ENCODE measurements at regions not wholly inside any gene's neighbourhood (a gene's known extent, or its start where the extent isn't known, plus 50 kb on each side); places are given as distances from the start of the nearest gene placed in this dataset.
"Not testable (repeated sequence)": the region's sequence is repeated elsewhere in the genome, so short reads cannot be mapped to it uniquely, and the experiment has no call there.

DNA sequence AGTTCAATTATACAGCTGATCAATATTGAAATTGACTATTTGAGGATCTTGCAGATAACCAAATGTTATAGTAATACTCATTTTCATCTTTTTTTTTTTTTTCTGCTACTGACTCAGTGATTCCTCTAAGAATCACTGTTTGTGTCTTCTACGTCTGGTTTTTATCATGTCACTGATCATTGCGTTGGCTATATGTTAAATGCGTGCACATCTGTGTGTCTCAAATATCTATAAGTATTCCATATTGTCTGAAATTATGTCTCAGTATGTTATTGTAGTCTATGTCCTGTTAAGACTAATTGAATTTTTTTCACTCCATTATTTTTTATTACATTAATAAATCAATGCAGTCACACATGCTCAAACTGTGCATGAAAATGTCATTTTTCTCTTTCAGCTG is 200.5 kb downstream of the PCDH20 start:
- no peak for DNase-seq

DNA sequence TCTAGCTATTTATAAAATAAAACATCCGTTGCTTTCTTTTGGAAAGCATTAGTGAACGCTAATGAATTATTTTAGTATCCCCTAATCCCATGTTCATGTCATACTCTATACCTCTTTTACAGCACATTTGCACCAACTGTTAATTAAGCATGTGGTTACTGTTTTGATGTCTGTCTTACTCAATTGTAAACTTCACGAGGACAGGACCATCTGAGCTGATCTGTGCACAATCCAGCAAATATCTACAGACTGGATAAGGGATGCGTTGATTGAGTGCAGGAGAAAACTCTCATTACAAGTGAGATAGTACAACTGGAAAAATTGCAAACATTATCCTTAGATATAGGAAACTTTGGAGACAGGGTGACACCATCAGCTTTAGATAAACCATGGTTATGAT is 201.1 kb downstream of the PCDH20 start:
- DNase-seq, result no peak

DNA sequence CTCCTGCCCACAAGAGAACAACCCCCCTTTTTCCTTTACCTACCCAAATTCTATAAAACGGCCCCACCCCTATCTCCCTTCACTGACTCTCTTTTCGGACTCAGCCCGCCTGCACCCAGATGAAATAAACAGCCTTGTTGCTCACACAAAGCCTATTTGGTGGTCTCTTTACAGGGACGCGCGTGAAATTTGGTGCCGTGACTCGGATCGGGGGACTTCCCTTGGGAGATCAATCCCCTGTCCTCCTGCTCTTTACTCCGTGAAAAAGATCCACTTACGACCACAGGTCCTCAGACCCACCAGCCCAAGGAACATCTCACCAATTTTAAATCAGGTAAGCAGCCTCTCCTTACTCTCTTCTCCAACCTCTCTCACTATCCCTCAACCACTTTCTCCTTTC is 209.8 kb downstream of the PCDH20 start:
- not testable (repeated sequence) for DNase-seq

DNA sequence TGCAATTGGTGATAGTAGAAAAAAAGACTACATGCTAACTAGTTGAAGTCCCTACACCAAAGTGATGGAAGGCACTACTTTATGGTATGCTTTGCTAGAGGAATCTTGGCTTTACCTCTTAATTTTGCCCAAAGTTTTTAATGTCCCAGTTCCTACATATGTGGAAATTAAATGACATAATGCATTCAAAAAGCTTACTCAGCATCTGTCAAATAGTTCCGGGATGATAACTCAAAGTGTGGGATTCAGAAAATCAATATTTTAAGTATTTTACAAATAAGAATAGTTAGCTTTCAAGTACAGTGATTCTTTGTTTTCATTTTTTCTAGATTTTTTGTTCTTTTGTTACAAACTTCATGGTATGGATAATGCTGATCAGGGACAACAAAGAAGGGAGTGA is 211.6 kb downstream of the PCDH20 start:
- DNase-seq, result no peak

DNA sequence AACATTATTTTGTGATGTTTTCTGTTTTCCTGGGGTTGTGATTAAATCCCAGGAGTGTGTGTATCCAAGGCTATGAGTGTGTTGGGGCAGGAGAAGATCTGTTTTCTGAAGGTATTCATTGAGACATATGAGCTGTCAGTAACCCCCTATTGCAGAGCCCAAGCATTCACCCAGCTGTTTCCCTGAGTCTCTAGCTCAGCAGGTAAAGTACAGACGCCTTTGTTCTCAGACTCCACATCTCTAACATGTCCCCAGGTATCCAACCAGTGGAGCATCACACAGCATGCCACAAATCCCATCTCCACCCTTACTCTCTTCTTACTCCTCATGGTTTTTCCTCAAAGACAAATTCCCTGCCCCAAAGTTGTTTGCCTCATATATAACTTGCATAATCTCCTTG is 213.6 kb downstream of the PCDH20 start:
- DNase-seq, result no peak

DNA sequence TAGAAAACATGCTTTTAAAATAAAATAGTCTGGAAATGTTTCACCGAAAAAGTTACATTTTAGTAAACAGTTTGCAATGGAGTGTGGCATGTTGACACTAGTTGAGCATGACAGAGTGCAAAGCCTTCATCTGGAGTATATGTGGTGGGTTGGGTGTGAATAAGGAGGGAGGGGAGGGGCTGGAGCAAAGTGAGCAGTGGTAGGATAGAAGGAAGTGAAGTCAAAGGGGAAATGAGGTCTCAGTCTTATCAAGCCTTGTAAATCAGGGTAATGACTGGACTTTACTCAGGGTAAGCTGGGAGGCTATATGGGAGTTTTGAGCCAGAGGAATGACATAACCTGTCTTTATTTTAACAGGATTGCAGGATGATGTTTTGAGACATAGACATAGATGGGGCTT is 222.8 kb downstream of the PCDH20 start:
- no peak for DNase-seq

DNA sequence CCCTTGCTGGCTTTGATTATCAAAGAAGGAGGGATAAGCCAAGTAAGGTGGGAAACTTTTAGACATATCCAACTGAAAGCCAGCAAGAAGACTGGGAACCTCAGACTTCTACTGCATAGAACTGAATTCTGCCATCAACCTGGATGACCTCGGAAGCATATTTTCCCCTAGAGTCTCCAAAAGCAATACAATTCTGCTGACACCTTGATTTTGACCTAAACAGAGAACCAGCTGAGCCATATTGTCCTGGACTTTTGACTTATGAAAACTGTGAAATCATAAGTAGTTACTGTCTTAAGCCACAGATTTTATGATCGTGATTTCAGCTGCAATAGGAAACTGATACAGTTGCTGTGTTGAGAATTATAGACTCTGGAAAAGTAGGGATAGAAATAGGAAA is 227.6 kb downstream of the PCDH20 start:
- no peak for DNase-seq

DNA sequence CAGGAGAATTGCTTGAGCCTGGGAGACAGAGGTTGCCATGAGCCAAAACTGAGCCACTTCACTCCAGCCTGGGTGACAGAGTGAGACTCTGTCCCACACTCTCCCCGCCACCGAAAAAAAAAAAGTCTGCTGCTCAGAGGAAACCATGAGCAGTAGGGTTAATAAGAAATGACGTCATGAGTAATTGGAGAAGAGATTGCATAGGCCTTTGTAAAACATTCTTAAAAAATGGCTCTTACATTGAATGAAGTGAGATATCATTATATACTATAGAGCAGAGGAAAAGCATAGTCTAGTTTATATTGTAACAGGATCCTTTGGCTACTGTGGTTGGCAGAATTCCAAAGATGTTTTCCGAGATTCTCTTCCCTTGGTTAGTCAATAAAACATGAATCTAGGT is 228.2 kb downstream of the PCDH20 start:
- no peak for DNase-seq

DNA sequence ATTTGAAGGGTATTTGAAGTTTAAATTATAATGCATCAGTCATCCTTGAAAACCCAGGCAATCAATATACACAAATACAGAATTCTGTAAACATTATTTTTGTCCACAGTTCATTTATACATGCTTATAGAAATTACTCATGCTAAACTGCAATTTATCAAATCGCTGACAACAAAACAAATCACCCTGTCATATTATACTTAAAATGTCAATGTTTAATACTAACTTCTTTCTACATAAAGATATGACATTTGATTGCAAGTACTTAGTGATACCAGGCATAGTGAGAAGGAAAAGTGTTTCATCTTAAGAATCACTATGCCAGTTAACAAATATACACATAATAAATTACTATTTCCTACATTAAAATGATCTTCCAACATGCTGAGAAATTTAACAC is 232.0 kb downstream of the PCDH20 start:
- DNase-seq, result no peak

DNA sequence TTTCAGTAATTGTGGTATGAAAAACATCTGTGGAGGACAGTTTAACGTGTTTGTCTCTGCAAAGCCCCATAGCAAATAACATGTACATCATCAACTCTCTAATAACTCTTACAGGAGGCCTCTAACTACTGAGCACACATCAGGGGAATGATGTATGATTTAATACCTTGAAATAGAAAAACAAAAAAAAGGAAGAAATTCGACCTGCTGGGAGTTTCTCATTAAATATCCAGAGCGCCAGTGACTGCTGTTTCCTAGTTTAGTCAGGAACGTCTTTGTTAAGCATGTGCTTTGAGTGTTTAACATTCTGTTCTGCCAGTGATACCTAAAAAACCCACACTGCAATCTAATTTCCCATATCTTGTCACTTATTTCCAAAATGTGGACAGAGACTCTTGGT is 235.4 kb downstream of the PCDH20 start:
- no peak for DNase-seq

DNA sequence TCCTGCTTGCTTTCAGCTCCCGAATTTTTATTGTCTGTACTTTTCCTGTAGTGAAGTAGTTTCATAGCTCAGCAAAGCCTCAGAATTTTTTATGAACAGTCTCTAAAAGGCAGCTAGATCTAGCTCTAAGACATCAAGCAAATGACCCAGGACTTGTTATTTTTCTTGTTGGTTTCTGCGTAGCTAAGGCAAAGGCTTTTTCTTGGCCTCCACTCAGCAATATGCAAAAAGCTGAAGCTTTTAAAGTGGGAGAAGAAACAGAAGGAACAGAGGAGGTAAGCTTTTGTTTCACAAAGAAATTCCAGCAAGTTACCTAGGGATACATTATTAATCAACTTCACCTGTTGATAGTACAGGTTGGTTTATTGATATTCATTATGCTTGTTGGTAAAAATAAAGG is 235.9 kb downstream of the PCDH20 start:
- no peak for DNase-seq

DNA sequence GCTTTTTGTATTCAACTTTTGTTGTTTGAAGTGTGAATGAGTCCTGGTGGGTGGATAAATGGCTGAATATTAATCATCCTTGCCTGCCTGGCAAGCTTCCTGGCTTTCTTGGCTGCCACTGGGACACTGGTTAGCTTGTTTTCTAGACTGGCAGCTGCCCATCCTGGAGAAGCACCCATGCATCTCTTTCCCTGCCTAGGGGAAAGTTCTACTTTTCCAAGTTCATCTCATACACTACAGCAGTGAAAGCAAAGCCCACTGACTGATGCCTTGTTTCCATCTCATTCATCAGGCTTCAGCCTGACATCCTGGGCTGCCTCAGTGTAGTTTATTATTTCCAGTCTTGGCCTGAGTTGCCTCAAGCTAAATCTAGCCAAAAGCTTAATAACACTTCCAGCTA is 244.8 kb downstream of the PCDH20 start:
- no peak for DNase-seq

DNA sequence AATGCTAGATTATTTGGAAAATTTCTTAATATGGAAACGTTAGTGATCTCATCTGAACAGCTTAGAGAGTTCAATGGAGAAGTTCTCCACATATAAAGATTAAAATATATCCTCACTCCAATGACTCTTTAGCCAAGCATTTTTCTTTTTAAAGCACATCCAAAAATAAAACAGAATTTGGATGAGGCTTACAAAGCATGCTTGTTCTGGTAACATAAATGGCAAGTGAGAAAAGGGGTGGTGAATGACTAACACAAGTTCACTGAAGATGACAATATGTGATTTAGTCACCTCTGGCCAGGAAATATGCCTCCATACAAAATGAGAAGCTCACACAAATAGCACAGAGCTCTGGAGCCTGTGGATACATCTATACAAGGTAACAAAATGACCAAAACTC is 253.0 kb downstream of the PCDH20 start:
- DNase-seq, result no peak

DNA sequence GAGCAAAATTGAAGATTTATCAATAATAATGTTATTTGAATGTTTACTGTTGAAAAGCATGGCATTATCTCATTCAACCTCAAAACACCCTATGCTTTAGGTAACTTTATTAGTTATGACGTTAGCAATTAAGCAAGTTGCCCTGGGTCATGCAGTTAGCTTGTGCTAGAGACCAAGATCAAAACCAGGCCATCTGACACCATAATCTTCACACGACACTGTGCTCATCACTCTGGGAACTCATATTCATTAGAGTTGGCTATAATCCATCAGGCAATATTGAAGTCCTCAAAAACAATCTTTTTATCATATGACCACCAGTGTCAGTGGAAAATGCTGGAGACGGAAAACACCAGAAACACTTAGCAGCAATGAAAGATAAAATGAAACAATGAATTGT is 253.5 kb downstream of the PCDH20 start:
- no peak for DNase-seq

DNA sequence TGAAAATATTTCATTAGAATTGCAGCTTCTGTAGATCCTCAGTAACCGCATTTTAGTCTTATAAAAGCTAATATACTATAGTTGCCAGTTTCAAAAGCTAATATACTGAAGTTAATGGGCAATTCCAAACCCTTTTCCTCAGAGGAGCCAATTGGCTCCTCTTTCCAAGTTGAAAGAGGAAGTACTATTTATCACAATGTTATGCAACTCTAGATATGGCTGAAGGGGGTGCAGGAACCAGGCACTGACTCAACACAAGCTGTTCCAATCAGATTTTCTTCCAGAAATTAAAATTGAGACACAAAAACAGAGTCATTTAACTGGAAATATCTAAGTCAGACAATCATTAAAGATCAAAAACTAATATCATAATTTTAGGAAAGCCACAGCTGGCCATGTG is 258.9 kb downstream of the PCDH20 start:
- DNase-seq, result no peak

DNA sequence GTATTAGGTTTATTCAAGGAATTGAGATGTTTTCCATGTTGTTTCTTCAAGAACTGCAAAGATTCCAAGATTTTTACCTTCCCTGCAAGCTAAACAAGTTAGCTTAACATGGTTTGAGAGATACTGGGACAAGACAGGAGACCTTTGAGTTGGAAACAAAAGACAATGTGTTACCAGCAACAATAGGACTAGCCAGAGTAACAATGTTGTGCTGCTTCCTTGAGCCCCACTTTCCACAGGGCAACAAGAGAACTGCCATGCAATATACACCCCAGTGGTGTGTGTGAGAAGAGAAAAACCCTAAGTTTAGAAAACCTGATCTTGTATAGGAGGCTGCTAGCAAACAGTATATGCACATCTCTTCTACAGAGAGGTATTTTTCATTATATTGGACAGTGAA is 264.6 kb downstream of the PCDH20 start:
- DNase-seq, result no peak

DNA sequence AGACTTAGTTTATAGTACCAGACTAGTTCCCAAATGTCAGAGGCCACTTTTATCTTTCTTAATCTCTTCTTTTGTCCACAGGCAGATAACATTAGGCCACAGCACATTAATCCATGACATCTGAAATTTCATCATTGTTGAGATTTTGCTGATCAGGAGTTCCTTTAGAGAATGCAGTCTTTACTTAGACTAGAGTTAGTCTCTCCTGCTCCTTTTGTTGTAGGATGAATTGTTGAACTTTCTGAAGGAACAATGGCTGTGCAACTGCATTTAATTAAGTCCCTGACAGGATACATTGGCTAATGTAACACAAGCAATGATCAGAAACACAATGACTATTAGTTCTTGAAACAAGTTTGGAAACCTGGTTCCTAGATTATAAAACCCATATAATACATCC is 266.3 kb downstream of the PCDH20 start:
- no peak for DNase-seq

DNA sequence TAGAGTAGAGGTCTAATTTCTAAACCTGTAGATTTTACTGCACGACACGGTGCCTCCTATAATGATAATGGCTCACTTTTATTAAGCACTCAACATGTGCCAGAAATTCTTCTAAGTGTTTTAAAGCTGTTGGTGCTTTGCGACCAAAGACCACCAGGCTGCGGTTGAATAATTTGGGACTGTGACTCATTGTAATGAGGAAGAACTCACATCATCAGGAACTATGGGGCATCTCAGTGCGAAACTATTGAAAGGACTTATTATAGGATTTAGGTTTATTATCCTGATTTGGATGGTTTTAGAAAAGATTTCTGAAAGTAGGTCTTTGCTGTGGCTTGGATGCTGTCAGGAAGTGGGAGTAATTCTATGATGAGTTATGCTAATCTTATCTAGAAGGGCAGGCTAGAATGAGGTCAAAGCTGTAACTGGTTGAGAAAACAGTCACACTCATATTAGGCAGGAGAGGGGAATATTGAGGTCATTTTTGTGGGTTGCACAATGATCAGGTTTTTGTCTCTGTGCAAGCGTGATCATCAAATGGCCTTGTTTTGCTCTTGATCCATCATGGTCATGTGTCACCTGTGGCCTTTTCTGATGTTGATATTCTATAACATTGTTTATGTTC is 266.8 kb downstream of the PCDH20 start:
- DNase-seq, result no peak

DNA sequence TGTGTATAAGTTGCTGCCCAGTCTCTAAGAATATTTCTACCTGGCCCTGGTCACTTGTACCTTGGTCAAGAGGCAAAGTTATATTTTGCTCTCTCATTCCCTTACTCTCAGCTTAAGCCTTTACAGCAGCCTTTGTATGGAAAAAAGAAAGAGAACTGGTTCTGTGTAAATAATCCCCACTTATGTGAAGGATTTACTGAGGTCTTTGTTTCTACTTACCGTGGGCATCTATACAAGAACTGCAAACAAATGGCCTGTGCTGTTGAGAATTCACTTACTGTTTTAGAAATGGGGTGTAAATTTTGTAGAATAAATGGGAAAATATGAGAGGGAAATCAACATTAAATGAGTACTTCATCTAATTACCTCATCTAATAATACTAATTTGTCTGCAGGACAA is 267.4 kb downstream of the PCDH20 start:
- DNase-seq, result no peak

DNA sequence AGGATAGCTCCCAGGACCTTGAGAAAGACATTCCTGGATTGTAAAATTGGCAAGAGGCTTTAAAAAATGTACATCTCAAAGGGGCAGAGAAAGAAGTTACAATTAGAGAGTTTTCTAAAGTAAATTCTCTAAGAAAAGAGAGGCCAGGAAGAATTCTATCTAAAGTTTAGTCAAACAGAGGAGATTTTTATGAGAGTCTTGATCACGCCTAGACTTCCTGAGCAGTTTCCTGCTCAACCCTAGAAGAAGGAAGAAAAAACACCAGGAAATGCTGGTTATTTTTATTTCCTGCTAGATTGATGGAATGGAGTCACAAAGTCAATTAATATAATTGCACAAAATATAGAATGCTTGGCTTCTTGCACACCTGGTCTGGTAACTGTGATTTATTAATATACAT is 269.1 kb downstream of the PCDH20 start:
- DNase-seq, result no peak

DNA sequence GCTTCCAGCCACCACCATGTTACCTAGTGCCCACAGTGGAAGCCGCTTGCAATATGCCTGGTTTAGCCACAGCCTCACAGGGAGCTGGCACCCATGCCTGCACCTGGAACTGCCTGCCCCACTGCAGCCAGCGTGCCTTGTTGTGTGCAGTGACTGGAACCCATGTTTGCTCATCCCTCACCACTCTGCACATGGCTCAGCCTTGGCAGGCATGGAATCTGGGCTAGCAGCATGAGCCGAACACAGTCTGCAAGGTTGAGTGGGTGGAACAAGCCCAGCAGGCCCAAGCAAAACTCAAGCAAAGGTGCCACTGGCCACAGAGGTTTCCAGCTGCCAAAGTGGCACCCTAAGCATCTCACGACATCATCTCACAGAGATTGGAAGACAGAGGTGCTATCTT is 269.5 kb downstream of the PCDH20 start:
- DNase-seq, result no peak

DNA sequence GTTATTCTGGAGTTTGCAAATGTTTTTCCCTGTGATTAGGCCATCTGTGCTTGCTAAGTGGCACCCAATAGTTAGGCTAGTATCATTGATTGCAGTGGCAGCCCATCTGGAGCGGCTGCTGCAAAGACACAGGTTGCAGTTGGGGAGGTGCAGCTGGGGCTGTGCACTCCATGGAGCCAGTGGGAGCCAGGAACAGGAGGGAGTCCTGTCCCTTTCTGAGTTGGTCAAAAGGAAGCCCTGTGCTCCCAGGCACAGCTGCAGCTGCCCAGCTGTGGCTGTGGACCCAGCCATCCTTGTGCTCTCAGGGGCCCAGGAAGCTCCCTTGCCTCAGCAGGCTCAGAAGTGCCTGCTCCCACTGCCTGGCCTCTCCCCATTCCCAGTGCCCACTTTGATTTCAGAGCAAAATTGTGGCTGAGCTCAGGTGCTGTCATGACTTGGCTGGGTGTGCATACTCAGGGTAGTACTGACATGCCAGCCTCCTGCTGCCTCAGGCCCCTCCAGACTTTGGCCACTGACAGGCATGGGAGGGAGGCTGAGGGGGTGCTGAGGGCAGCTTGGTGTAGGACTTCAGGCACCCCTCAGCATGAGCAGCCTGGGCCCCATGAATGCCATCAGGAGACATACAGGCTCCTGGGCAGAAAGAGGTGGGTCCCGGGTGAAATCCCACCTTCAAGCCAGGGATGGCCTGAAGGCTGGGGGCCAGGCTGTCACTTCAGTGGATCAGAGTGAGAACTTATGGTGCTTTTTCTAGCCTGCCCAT is 270.6 kb downstream of the PCDH20 start:
- DNase-seq, result no peak

DNA sequence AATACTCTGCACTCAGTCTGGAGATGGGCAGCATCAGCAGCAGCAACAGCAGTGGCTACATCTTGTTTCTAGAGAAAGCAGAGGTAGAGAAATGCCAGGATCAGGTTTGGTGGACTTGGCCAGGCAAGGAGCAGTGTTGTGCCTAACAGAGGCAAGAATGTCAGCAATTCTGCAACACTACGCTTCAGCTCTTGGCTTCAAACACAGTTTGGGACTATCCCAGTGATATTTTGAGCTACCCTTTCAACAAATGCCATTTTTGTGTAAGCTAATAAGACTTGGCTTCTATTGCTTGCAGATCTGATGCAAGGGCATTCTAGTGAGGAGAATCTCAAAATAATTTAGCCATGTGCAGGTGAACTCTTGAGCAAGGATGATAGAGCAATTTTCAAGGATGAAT is 271.3 kb downstream of the PCDH20 start:
- no peak for DNase-seq

DNA sequence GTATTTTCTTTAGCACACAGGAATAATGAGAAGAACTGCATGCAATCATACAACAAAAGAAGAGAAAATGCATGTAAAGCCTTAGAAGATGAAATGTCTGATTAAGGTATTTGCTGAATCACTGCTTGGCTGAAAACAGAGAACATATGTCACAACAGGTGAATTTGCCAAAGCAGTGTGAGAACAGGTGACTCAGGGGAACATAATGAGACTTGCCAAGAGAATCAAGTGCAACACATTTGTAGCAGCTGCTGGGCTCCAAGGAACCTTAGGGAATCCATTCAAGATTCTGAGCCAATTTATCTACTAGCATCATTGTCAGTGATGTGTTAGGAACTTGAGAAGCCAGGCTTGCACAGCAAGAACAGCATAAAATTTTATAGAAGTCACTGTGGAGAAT is 273.1 kb downstream of the PCDH20 start:
- DNase-seq, result no peak

DNA sequence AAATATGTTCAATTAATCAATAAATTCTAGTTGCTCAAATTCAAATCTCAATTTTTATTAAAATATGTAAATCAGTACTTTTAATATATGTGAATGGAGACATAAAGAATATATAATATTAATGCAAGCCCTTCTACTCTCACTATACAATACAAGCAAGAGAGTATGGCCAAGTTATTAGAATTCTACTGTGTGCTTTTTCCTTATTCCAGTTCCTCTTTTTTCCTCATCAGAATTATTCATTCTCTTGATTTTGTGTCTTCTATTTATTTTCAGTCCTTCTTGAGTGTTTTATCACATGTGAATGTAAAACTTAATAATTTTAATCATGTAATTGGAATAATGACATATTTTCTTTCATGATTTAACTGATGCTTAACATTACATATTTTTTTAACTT is 276.8 kb downstream of the PCDH20 start:
- DNase-seq, result no peak
